IMR-90 (cell line): ENCODE measurements at regions not wholly inside any gene's neighbourhood (a gene's known extent, or its start where the extent isn't known, plus 50 kb on each side); places are given as distances from the start of the nearest gene placed in this dataset.
"Not testable (repeated sequence)": the region's sequence is repeated elsewhere in the genome, so short reads cannot be mapped to it uniquely, and the experiment has no call there.

Experiments used
- CTCF ChIP-seq: conservative IDR thresholded peaks from 2 replicates; pipeline ENCODE4 v1.5.1; 2012; ENCODE audit warnings: mild to moderate bottlenecking, low read depth, low read length, improper control_type of control experiment
- FOS ChIP-seq: fragments of 150-350 bp; IDR thresholded peaks from 2 replicates; pipeline ENCODE4 v1.6.1; 2016; ENCODE audit warnings: low read depth, low read length
- MXI1 ChIP-seq: IDR thresholded peaks from 2 replicates; pipeline ENCODE4 v1.6.1; 2012; ENCODE audit warnings: low read depth, mild to moderate bottlenecking, low read length, moderate library complexity, borderline replicate concordance
- POLR2A ChIP-seq: IDR thresholded peaks from 2 replicates; pipeline ENCODE4 v1.6.1; 2012; ENCODE audit warnings: mild to moderate bottlenecking, low read depth, low read length
- RFX5 ChIP-seq: IDR thresholded peaks from 2 replicates; pipeline ENCODE4 v1.8.0; 2012; ENCODE audit warnings: low read depth, mild to moderate bottlenecking, low read length, moderate library complexity
- USF2 ChIP-seq: fragments of 150-350 bp; IDR thresholded peaks from 2 replicates; pipeline ENCODE4 v1.6.1; 2017; ENCODE audit warnings: mild to moderate bottlenecking, antibody characterized with exemption, low read length, low read depth

- TF ChIP-seq CTCF, MXI1, POLR2A, FOS, USF2, RFX5: not testable (repeated sequence)
Measured at GRCh38 chr4:3586596-3586995, 54.4 kb upstream of the LRPAP1 start.
